ENCODE measurements at regions not wholly inside any gene's neighbourhood (a gene's known extent, or its start where the extent isn't known, plus 50 kb on each side); places are given as distances from the start of the nearest gene placed in this dataset.
"Not testable (repeated sequence)": the region's sequence is repeated elsewhere in the genome, so short reads cannot be mapped to it uniquely, and the experiment has no call there.

DNA sequence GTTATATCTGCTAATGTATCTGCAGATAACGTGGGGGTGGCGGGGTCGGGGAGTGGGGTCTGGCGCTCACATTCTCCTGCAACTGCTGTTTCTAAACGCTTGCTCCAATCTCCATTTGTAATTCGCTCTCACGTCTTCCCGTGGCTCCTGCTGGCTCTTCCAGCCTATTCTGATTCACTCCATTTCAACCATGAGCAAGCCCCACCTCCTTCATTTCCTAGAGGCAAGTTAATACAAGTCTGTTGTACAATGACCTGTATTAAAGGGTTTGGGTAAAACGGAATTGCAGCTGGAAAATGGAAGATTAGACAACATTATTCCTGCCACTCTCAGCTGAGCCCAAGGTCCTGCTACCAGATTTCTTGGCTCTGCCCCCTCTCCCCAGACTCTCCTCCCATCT lies 132.3 kb downstream of the CSNK2A3 start:
- ATAC-seq: no peak
- intact Hi-C loops (cut with DNase I): no loop called here

DNA sequence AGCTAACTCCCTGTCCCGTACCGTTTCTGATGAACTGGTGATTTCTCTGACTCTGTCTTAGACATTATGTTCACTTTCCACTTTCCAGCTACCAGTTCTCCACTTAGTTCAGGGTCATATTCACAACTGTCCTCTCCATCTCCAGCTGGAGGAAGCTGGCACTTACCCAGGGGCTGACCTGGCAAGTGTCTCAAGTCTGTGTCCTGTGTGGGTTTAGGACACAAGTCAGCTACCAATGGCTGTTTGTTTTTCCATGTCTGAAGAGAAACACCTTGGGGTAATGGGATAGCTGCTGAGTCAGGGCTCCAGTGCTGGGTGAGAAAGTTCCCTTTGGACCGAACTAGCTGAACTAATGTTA lies 134.4 kb downstream of the CSNK2A3 start:
- peak; percentile 42 for DNase-seq
- ATAC-seq: peak; percentile 65 to 76
- intact Hi-C loops (cut with DNase I): no loop called here

More for the DNA sequence above, 132.3 kb downstream of the CSNK2A3 start:
- no peak for DNase-seq

DNA sequence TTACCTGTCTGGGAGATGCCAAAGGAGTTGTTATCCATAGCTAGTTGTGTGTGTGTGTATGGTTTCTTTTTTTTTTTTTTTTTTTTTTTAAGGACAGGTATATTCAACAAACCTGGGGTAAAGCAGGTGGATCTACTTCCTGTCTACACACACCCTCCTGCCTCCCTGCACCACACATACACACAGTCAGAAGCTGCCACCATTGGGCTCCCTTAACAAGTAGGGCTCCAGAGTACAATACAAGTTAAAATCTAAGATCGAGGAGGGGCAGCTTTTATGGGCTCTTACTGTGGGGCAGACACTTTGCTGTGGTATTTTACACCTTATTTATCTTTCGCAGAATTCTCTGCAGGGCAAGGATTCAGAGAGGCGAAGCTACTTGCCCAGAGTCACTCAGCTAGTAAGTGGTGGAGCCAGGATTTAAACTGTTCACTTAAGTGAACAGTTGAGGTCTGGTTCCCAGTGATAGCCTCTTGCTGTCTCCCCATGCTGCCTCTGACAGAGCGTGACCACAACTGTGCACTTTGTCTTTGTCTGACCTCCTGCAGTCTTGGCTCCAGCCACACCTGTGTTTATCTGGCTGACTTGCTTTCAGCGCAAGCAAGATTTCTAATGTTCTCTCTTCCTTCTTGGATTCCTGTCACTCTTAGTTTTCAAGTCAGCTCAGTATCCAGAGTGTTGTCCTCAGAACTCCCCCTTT lies 135.0 kb downstream of the CSNK2A3 start:
- DNase-seq (no peak), ATAC-seq (peak in 1 of 2 donors; percentile 16)
- intact Hi-C loops (cut with DNase I): no loop called here

DNA sequence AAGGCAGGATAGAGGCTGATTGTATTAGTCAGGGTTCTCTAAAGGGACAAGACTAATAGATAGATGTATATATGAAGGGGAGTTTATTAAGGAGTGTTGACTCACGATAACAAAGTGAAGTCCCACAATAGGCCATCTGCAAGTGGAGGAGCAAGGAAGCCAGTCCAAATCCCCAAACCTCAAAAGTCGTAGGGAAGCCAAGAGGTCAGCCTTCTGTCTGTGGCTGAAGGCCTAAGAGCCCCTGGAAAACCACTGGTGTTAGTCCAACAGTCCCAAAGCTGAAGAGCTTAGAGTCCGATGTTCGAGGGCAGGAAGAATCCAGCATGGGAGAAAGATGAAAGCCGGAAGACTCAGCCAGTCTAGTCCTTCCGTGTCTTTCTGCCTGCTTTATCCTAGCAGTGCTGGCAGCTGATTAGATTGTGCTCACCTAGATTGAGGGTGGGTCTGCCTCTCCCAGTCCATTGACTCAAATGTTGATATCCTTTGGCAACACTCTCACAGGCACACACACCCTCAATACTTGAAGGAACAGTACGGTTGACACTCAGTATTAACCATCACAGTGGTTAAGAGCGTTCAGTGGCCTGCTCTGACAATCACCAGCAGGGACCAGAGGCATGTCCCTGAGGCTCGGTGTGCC lies 135.6 kb downstream of the CSNK2A3 start:
- ATAC-seq: no peak
- no peak for DNase-seq
- intact Hi-C loops (cut with DNase I): no loop called here

DNA sequence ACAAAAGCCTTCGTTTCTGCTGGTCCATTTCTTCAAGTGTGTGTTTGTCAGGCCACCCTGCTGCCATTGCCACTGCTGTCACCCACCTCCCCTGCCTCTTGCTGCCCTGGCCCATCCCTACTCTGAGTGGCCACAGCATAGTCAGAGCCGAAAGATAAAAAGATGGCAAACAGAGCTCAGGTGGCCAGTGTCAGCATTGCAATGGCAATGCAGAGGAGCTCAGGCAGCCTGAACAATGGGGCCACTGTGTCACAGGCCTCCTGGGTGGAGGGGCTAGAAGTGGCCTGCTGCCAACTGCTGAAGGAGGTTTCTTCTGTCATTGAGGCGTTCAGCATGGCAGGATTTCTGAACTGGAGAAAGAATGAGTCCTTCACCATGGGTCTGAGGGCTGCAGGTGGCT lies 137.1 kb downstream of the CSNK2A3 start:
- intact Hi-C loops (cut with DNase I): no loop called here
- no peak for ATAC-seq
- DNase-seq: no peak

DNA sequence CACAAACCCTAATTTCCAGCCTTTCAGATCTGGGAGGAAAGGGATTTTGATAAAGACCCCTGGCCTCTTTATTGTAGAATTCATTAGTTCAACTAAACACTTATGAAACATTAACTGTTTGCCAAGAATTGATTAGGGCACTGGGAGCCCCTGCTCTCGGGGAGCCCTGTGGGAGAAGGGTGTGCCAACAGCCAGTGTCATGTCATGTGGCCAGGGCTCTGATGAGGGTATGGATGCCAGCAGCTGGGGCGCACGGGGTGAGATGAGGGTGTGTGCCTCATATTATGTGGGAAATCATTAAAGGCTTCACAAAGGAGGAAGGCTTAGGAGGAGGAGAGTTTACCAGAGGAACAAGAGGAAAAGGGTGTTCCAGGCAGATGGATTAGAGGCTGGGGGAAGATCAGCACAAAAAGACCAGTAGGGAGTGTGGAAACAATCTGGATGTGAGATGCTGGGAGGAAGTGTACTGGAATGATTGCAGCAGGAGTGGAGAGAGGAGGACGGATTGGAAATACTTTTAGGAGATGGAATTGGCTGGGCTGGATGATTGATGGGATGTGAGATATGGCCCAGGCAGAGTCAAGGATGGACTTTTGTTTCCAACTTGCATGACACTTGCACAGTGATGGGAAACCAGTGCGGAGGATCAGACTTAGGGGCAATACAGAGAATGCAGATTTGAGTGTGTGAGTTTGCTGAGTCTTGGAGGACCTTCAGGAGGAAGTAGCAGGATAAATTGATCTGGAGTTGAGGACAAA lies 137.8 kb downstream of the CSNK2A3 start:
- intact Hi-C loops (cut with DNase I): no loop called here
- DNase-seq (no peak), ATAC-seq (no peak)

DNA sequence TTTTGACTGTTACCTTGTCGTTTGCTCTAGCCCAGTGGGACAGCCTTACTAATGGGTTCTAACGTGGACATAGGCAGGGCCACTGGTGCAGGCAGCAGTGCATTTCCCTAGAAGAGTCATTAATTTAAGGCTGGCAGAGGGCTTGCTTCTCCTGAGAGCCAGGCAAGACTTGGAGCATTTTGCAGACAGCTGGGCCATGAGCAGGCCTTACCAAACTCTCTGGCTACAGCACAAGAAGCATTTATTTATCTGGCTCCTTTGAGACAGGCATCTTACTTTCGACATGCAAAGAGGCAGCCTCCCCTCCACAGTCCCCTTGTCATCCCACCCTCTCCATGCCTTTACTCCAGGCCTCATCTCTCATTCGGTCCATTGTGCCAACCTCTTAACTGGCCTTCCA lies 139.9 kb downstream of the CSNK2A3 start:
- intact Hi-C loops (cut with DNase I): no loop called here
- no peak for DNase-seq
- peak; percentile 25 to 45 for ATAC-seq

DNA sequence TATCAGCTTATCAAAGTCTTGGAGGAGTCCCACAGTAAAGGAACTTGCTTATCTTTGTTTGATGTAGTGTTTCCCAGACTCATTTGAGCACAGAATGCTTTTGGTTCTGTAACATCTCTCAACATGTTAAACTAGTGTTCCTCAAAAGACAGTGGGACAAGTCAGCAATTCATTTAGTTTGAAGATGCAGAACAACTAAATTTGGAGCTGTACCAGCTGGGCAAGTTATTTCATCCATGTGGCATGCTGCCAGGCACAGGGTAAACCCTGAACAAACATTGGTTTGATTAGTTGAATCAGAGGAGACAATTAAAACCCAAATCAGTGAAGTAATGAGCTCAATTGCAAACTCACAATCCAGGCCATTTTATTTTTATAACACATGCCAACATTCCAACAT lies 141.2 kb downstream of the CSNK2A3 start:
- ATAC-seq (no peak), DNase-seq (no peak)
- intact Hi-C loops (cut with DNase I): no loop called here

DNA sequence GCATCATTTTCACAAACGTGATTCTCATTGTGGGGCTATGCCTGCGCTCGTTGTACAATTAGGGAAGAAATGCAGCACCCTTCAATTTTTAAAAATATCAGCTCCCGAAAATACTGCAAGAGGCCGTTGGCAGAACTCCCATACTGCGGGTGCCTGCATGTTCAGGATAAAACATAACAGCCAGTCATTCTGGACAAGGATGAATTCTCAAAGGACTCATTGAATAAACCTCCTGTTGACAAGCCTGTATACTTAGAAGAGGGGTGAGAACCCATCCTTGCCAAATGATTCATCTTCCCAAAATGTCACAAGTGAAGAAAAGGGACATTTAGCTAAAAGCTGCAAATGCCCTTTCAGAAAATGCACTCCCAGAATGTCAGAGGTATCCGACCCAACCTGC lies 141.9 kb downstream of the CSNK2A3 start:
- intact Hi-C loops (cut with DNase I): no loop called here
- DNase-seq (peak; percentile 34), ATAC-seq (peak in 1 of 2 donors; percentile 50)

DNA sequence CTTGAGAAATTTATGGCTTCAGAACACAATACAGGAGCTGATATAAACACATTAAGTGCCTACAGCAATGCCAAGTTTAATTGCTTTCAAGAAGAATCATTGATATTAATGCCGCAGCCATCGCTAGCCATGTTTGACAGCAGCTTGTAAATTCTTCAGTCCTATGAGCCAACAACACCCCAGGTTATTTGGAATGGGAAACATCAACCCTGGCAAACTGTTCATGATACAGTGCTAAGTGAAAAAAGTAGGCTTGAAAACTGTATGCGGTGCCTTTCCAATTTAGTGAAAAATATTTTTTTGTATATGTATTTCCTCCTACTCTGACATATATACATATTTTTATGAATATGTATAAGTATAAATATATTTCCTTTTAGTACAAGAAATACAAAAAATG lies 142.6 kb downstream of the CSNK2A3 start:
- intact Hi-C loops (cut with DNase I): no loop called here
- DNase-seq: no peak
- ATAC-seq: no peak

DNA sequence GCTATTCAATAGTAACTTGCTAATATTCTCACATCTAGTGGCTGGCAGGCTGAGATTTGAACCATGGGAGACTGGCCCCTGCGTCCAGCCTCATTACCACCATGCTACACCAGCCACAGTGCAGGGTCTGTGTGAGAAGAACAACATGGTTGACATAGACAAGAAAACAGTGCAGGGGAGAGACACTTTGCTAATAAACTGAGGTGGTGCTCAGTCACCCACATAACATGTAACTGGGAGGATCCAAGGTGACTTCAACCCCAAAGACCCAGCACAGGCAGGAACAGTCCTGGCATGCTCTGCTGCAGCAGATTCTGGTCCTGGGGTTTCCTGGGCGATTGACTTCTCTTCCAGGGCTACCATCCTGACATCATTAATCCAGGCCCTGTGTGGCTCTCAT lies 143.1 kb downstream of the CSNK2A3 start:
- no peak for ATAC-seq
- intact Hi-C loops (cut with DNase I): no loop called here
- DNase-seq: no peak

DNA sequence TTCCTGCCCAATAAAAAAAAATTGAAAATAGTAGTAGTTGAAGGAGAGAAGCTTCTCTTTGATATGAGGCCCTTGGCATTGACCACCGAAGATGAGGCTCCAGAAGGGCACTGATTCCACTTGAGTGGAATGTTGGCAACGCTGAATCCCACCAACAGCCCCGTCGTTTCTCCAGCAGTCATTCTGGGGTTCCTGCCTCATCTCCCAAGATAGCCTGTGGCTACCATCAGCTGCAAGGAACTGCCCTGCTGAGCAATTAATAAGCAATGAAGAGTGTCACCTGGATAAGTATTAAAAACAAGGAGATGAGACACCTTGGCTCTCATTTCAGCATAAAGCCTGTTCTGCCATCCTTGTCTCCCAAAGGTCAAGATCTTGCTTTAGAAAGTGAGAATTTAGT lies 144.1 kb downstream of the CSNK2A3 start:
- ATAC-seq (no peak), DNase-seq (no peak)
- intact Hi-C loops (cut with DNase I): no loop called here

DNA sequence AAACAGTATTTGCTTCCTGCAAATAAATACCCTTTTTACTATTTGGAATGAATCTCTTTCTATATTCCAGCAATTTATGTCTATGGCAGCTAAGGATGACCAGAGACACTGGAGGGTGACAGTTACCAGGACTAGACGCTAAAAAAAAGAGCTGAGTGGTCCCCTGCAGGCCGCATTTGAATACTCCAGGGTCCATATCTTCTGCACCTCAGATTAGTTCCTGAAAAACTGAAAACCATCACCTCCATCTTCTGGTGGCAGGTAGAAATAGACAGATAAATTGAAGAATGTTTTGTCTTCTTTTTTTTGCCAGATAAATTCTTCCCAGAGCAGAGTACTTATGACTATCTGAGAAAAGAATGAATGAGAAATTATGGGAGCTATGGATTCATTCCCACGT lies 145.6 kb downstream of the CSNK2A3 start:
- ATAC-seq: no peak
- DNase-seq: no peak
- intact Hi-C loops (cut with DNase I): no loop called here

DNA sequence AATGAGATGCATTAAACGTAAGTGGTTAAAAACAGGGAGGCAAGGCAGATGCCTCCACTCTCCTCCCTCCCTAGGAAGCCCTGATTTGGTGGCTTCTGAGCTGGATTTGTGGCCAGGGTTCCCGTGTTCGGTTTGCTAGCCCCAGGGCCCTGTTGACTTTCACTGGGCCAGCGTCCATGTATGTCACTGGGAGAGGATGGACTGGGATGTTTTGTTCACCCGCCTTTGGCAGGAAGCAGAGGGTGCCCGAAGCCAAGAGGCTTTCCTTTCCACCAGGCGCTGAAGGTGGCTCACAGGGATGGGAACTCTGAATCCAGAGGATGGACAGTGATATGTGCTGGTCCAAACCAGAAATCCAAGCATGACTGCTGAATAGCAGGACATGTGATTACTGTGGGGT lies 146.6 kb downstream of the CSNK2A3 start:
- no peak for DNase-seq
- ATAC-seq: no peak
- intact Hi-C loops (cut with DNase I): no loop called here

DNA sequence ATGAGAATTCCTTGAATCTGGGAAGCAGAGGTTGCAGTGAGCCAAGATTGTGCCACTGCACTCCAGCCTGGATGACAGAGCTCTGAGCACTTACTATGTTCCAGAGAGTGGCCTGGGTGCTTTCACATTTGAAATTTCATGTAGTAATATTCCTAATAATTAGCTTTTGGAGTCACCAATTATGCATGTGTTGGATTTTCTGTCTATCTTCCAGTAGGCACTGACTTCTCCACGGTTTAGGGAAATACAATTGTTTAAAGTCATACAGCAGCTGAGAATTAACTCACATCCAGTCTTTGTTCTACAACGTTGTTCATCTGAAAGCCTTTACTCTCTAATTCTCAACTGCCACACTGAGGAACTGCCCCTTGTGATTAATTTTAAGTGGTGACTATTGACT lies 150.2 kb downstream of the CSNK2A3 start:
- DNase-seq: no peak
- intact Hi-C loops (cut with DNase I): no loop called here
- ATAC-seq: no peak

DNA sequence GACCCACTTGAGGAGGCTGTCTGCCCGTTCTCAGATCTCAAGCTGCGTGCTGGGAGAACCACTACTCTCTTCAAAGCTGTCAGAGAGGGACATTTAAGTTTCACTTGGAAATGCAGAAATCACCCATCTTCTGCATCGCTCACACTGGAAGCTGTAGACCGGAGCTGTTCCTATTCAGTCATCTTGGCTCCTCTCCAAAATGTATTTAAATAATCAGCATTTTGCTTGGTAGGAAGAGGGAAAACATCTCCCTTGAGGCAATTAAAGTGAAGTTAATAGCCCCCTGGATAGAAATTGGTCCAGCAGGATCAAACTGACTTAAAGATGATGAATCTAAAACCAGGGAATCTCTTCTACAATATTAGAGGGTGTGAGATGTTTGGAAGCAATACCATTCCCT lies 151.7 kb downstream of the CSNK2A3 start:
- ATAC-seq; DNase-seq; intact Hi-C loops (cut with DNase I): not testable (repeated sequence)

DNA sequence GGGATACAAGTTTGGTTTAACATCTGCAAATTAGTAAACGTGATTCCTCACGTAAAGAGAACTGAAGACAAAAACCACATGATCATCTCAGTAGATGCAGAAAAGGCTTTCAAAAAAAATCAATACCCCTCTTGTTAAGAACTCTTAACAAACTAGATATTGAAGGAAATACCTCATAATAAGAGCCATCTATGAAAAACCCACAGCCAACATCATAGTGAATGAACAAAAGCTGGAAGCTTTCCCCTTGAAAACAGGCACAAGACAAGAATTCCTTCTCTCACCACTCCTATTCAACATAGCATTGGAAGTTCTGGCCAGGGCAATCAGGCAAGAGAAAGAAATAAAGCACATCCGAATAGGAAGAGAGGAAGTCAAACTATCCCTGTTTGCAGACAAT lies 160.5 kb downstream of the CSNK2A3 start:
- ATAC-seq: no peak
- intact Hi-C loops (cut with DNase I): no loop called here
- DNase-seq: no peak

DNA sequence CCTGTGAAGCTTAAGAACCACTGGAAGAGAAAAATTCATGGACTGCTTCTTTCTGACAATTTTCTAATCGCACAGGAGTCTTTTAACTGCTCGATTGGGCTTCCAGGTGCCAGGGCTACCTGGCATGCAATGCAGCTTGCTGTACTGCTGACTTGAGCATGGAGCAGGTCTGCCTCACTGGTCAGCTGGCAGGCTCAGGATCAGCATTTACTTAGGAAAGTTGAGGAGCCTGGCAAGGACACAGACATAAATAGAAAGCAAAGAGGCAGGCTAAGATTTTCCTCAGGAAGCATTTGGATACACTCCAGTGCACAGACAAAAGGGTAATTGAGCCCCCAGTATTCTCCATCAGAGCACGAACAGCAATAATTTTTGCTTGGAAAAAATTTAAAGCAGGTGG lies 163.5 kb downstream of the CSNK2A3 start:
- DNase-seq (no peak), ATAC-seq (no peak)
- intact Hi-C loops (cut with DNase I): no loop called here

DNA sequence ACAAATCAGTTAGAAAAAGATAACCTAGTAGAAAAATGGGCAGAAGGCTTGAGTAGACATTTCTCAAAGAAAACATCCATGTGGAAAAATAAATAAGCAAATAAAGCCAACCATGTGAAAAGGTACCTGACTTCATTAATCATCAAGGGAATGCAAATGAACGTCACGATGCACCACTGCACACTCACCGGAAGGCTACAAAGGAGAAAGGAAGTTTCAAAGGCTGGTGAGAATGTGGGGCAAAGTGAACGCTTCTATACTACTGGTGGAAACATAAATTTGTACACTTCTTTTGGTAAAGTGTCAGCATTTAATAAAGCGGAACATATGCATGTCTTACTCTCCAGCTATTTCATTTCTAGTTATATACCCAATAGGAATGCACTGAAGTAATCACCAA lies 166.8 kb downstream of the CSNK2A3 start:
- no peak for DNase-seq
- intact Hi-C loops (cut with DNase I): no loop called here
- ATAC-seq: no peak

DNA sequence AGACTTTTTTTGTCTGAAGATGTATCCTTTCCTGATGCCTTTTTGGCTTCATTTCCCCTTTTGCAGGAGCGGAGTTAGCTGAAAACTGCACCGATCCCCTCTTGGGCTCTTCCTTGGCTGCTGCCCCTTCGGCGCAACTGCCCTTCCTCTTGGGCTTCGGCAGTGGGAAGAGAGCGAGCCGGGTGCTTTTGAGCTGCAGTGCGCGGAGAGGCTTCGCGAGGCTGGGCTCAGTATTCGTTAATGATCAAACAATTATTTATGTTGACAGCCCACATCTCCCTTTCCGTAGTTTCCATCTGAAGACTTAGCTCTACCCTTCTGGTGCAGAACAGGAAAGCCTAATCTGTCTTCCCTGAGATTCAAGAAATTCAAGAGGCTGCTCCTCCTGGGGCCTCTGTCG lies 170.8 kb downstream of the CSNK2A3 start:
- ATAC-seq (no peak), DNase-seq (no peak)
- intact Hi-C loops (cut with DNase I): no loop called here

All from left cardiac atrium (tissue), 4 donors.